Stomach smooth muscle (tissue), 2 donors: ENCODE measurements at regions not wholly inside any gene's neighbourhood (a gene's known extent, or its start where the extent isn't known, plus 50 kb on each side); places are given as distances from the start of the nearest gene placed in this dataset.

ENCODE experiments used
- H3K27ac ChIP-seq: one replicate; pipeline ENCODE4 v1.7.0; 2013; ENCODE audit warnings: mild to moderate bottlenecking, low read length, inconsistent platforms
- H3K27me3 ChIP-seq, 2 donors: one replicate each; pipeline ENCODE4 v1.7.0; 2013; ENCODE audit warnings: low read length in 2 of 2; ENCODE audit not compliant: insufficient read depth in 2 of 2, control insufficient read depth in 1 of 2
- H3K36me3 ChIP-seq, 2 donors: one replicate each; pipeline ENCODE4 v1.7.0; 2013; ENCODE audit warnings: low read length in 2 of 2; ENCODE audit not compliant: control insufficient read depth in 2 of 2, insufficient read depth in 2 of 2
- H3K4me1 ChIP-seq: one replicate; pipeline ENCODE4 v1.7.0; 2013; ENCODE audit warnings: low read length; ENCODE audit not compliant: control insufficient read depth, insufficient read depth
- H3K4me3 ChIP-seq, 2 donors: one replicate each; pipeline ENCODE4 v1.7.0; 2013; ENCODE audit warnings: low read length in 2 of 2
- H3K9ac ChIP-seq, 2 donors: one replicate each; pipeline ENCODE4 v1.7.0; 2013; ENCODE audit warnings: low read length in 2 of 2, mild to moderate bottlenecking in 1 of 2
- H3K9me3 ChIP-seq, 2 donors: one replicate each; pipeline ENCODE4 v1.7.0; 2013; ENCODE audit warnings: low read length in 2 of 2; ENCODE audit not compliant: control insufficient read depth in 2 of 2
- donor health status: healthy.
- donor health status: Pancreatic carcinoma.

DNA sequence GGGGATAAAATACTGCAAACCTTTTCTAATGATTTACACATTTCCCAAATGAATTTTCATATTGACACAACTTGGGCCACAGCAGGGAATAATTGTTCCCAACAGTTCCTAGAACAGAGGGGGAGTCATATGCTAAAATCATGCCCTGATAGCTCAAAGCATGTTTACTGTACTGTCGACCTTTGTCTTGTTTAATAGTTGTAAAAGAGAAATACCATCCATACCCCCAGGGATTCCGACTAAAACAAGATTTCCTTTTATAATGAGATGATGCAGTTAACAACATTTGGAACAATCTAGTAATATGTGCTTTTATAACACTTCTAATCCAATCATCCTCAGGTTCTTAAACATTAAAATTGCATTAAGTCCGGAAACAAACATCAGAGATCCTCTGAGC lies 759.7 kb downstream of the OLFM4 start:
- Histone ChIP-seq H3K4me1 (no peaks in the 10 kb centered on the region), H3K9me3 (no peaks in the 10 kb centered on the region), H3K27me3 (no peaks in the 10 kb centered on the region), H3K9ac (no peak overlapping the region), H3K36me3 (no peaks in the 10 kb centered on the region), H3K4me3 (no peak overlapping the region), H3K27ac (no peak overlapping the region)

DNA sequence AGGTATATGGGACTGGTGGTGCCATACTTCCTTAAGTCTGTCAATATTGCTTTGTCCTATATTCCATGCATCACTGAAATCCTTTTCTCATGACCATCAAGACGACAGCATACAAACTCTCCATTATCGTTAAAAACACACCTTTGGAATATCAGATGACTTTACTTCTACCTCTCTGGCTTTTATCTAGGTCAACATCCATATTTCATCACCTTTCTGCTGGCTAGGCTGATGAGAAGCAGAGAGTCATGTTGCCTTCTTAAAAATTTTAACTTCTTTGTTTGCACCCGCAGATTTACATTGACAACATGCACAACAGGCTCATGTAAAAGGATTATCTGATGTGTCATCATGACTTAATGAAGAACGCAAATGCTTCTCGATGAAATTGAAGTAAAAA lies 771.4 kb downstream of the OLFM4 start:
- Histone ChIP-seq H3K4me1 (no peaks in the 10 kb centered on the region), H3K9ac (no peak overlapping the region), H3K4me3 (no peak overlapping the region), H3K27ac (no peak overlapping the region), H3K9me3 (no peaks in the 10 kb centered on the region), H3K27me3 (no peaks in the 10 kb centered on the region), H3K36me3 (no peaks in the 10 kb centered on the region)

DNA sequence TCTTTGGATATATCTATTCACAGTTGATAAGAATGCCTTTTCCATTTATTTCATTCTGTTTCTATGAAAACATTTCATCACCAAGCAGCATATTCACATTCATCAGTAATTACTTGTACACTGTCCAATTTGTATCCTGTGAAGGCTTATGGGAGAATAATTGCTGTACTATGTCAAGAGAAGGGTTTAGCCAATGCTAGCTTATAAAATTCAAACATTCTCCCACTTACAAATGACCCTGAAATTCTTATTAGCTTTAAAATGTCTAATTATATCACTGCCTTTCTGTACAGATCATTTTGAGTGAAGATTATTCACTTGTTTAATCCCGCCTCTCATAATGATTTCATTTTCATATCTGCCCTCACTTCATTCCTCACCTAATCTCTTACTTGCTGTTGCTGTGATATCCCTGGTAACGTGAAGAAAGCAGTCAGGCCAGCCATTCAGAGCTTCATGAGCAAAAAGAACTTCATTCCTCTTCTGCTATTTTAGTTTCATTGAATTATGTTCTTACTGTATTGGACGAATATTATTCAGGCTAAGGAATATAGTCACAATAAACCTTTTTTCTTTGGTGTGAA lies 778.7 kb downstream of the OLFM4 start:
- H3K9me3 ChIP-seq: no peaks in the 10 kb centered on the region
- no peak overlapping the region for H3K4me3 ChIP-seq
- no peak overlapping the region for H3K9ac ChIP-seq
- H3K4me1 ChIP-seq: no peaks in the 10 kb centered on the region
- no peaks in the 10 kb centered on the region for H3K36me3 ChIP-seq
- H3K27me3 ChIP-seq: no peaks in the 10 kb centered on the region
- H3K27ac ChIP-seq: no peak overlapping the region

DNA sequence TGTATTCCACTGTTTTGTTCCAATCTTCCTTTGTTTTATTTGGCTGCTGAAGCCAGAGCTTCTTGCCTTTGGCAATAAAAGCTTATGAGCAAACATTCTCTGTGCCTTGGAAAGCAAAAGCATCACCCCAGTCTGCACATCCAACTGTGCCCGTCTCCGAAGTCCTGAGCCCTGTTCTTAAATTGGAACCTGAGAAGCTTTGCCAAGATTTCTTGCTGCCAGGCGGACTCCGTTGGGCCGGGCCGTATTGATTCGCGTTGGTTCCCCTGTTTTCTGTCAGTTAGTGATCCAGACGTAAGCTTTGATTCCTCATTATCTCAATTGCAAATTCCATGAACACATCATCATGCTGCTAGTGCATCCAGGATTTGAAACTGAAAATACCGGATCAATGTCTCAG lies 793.0 kb downstream of the OLFM4 start:
- Histone ChIP-seq H3K4me3 (peak overlapping the region in 1 of 2 donors; percentile 24), H3K36me3 (no peaks in the 10 kb centered on the region), H3K4me1 (no peaks in the 10 kb centered on the region), H3K27ac (no peak overlapping the region), H3K9me3 (no peaks in the 10 kb centered on the region), H3K27me3 (no peaks in the 10 kb centered on the region), H3K9ac (no peak overlapping the region)

DNA sequence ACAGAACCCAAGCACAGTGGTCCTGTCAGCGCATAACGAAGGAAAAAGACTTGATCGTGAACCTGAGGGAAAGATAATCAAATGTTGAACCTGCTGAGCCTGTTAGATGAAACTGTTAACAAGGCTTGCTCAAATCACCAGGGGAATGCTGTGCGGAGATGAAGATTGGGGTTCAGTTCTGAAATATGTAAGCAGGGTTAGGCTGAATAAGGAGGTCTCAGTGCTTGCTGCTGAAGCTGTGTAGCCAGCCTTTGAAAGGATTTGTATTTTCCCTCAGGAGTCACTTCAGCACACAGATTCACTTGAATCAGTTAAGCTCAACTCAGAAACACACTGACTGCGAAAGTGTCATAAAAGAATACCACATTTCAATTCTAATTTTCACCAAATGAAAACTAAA lies 793.5 kb downstream of the OLFM4 start:
- no peak overlapping the region for H3K9ac ChIP-seq

DNA sequence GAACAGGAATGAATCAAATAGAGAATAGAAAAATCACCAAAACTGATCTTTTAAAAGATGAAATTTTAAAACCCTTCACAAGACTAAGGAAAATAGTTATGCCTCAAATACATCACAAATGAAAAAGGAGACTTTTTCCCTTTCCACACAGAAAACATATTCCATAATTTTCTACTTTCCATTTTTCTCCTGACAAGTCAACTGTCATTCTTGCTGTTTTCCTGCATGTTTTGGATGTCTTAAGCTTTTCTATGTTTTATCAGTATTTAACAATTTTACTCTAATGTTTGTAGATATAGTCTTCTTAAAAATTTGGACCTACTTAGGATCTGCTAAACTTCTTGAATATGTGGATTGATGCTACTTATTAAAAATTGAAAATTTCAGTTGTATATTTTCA lies 810.8 kb downstream of the OLFM4 start:
- Histone ChIP-seq H3K9me3 (no peaks in the 10 kb centered on the region), H3K9ac (no peak overlapping the region), H3K36me3 (no peaks in the 10 kb centered on the region), H3K27me3 (no peaks in the 10 kb centered on the region), H3K27ac (no peak overlapping the region), H3K4me3 (no peak overlapping the region), H3K4me1 (no peaks in the 10 kb centered on the region)

More for the DNA sequence above, 793.5 kb downstream of the OLFM4 start:
- Histone ChIP-seq H3K27me3 (no peaks in the 10 kb centered on the region), H3K4me1 (no peaks in the 10 kb centered on the region), H3K27ac (no peak overlapping the region), H3K4me3 (no peak overlapping the region), H3K36me3 (no peaks in the 10 kb centered on the region), H3K9me3 (no peaks in the 10 kb centered on the region)

DNA sequence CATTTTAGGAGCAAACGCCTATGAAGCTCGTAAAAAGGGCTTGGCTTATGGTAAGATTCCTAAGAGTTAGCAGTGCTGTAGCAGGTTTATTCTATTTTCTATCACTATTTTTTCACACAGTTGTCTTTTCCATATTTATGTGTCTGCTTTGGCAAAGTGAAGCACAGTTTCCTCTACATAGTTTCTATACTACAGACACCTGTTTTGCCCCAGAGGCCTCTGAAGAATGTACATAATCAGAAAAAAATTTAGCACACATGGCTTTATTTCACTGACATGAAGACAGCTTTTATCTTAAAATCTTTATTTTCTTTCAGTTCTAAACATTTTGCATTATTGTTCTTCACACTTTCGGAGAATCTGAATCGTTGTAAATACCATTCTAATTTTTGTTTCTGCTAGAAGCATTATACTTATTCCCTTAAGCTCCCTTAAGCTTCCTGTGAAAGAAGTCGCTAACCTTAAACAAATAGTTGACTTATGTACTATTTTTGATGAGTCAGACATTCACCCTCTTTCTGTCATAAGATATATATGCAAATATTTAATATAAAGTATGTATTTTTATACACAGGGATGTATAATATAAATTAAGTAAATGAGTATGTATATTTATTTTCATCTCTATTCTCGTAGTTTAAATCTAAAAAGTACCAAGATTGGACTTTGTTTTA lies 816.0 kb downstream of the OLFM4 start:
- Histone ChIP-seq H3K9me3 (no peaks in the 10 kb centered on the region), H3K27ac (no peak overlapping the region), H3K4me3 (no peak overlapping the region), H3K36me3 (no peaks in the 10 kb centered on the region), H3K27me3 (no peaks in the 10 kb centered on the region), H3K4me1 (no peaks in the 10 kb centered on the region), H3K9ac (no peak overlapping the region)

DNA sequence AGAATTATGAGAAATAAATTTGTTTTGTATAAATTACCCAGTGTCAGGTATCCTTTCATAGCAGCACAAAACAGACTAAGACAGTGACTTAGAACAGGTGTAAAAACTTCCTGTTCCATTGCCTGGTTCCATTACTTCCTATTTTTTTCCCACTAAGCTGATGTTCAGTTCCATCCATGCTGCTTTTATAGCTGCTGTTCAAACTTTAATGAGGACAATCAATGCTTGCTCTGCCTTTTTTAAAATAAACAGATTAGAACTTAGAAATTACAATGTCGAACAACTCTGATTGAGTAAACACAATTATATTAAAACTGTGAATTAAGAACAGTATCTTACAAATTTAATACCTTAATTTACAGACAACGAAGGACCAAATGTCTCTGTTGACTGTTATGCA lies 818.9 kb downstream of the OLFM4 start:
- no peaks in the 10 kb centered on the region for H3K9me3 ChIP-seq
- H3K4me1 ChIP-seq: no peaks in the 10 kb centered on the region
- H3K4me3 ChIP-seq: no peak overlapping the region
- no peaks in the 10 kb centered on the region for H3K27me3 ChIP-seq
- H3K9ac ChIP-seq: no peak overlapping the region
- no peaks in the 10 kb centered on the region for H3K36me3 ChIP-seq
- no peak overlapping the region for H3K27ac ChIP-seq

DNA sequence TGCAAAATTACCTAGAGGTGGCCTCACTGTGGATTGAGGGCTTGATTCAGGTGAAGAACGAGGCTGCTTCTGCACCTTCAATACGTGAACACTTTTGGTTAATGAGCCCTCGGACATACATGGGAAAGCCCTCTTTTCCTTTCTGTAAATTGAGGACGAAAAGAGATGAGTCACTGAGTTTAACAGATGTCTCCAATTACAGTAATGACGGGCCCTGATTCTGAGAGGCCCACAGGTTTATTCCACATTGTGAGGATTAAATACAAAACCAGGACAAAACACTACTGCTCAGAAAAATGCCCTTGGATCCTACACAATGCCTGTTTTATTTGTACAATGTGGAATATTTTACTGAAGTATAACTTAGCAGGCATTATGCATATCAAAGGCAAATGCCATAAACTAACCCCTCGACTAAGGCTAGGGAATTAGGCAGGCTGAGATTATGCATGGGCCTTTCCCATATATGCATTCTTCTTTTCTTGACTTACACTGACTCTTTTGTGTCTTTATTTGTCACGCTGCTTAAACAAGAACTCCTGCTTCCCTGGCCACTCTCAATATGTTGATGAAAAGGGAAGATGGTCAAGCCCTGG lies 819.9 kb downstream of the OLFM4 start:
- H3K4me3 ChIP-seq: no peak overlapping the region
- no peaks in the 10 kb centered on the region for H3K36me3 ChIP-seq
- no peaks in the 10 kb centered on the region for H3K4me1 ChIP-seq
- no peak overlapping the region for H3K9ac ChIP-seq
- no peaks in the 10 kb centered on the region for H3K9me3 ChIP-seq
- no peaks in the 10 kb centered on the region for H3K27me3 ChIP-seq
- H3K27ac ChIP-seq: no peak overlapping the region

DNA sequence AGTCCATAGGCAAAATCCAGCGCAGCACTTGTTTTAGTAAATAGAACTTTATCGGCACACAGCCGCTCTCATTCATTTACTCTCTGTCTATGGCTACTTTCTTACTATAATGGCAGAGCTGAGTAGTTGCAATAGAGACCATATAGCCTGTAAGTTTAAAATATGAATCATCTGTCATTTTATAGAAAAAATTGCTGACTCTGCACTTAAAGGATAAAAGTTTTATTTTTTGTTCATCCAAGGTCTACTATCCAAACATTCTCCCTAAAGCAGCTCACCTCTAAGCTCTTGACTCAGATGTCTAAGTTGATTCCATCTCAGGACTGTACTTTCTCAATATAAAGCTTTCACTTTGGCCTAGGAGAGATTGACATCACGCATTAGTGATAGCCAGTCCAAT lies 825.7 kb downstream of the OLFM4 start:
- no peaks in the 10 kb centered on the region for H3K9me3 ChIP-seq
- H3K27ac ChIP-seq: no peak overlapping the region

DNA sequence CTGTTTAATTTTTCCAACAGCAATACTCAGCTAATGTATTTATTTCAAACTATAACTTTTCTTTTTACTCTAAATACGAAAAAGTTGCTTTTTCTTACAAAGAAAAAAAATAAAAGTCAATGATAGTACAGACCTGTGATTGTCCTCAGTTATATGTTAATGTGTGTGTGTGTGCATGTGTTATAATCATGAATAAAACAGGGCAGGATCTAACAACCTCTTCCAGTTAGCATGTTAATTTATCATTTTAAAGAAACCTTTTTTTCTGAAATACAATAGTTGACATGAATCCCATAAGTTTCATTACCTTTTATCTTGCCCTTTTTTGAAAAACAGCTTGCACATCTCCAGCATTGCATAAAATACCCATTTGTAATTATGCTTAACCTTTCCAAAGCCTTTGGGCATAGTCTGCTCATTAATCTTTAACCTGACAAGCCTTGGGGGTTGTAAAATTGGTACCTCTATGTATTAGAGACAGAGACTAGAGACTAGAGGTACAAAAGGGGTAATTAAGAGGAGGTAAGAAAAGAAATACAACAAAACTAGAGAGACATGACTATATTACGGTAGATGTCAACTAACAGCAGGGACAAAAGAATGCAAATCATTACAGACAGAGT lies 828.1 kb downstream of the OLFM4 start:
- H3K27me3 ChIP-seq: no peaks in the 10 kb centered on the region
- no peak overlapping the region for H3K27ac ChIP-seq
- no peaks in the 10 kb centered on the region for H3K9me3 ChIP-seq
- no peak overlapping the region for H3K9ac ChIP-seq
- no peaks in the 10 kb centered on the region for H3K4me1 ChIP-seq
- no peaks in the 10 kb centered on the region for H3K36me3 ChIP-seq
- no peak overlapping the region for H3K4me3 ChIP-seq

More for the DNA sequence above, 825.7 kb downstream of the OLFM4 start:
- H3K9ac ChIP-seq: no peak overlapping the region
- no peak overlapping the region for H3K4me3 ChIP-seq
- no peaks in the 10 kb centered on the region for H3K4me1 ChIP-seq
- H3K36me3 ChIP-seq: no peaks in the 10 kb centered on the region
- no peaks in the 10 kb centered on the region for H3K27me3 ChIP-seq
